Subcutaneous abdominal adipose tissue (tissue), 5 donors: ENCODE measurements at regions not wholly inside any gene's neighbourhood (a gene's known extent, or its start where the extent isn't known, plus 50 kb on each side); places are given as distances from the start of the nearest gene placed in this dataset.

Source experiments
- H3K27ac ChIP-seq: one replicate; pipeline ENCODE4 v1.7.0; 2013; ENCODE audit warnings: low read depth, mild to moderate bottlenecking, inconsistent platforms, low read length, moderate library complexity
- H3K27me3 ChIP-seq, 5 donors: one replicate each; pipeline ENCODE4 v1.7.0; 2013; ENCODE audit warnings: low read length in 5 of 5, inconsistent platforms in 1 of 5; ENCODE audit not compliant: control insufficient read depth in 5 of 5, insufficient read depth in 4 of 5
- H3K36me3 ChIP-seq, 5 donors: one replicate each; pipeline ENCODE4 v1.7.0; 2013; ENCODE audit warnings: low read length in 5 of 5; ENCODE audit not compliant: control insufficient read depth in 5 of 5, insufficient read depth in 5 of 5
- H3K4me1 ChIP-seq, 5 donors: one replicate each; pipeline ENCODE4 v1.7.0; 2013; ENCODE audit warnings: low read length in 5 of 5, mild to moderate bottlenecking in 3 of 5, moderate library complexity in 1 of 5; ENCODE audit not compliant: control insufficient read depth in 5 of 5, insufficient read depth in 5 of 5
- H3K4me3 ChIP-seq, 5 donors: one replicate each; pipeline ENCODE4 v1.7.0; 2013; ENCODE audit warnings: low read length in 5 of 5, low read depth in 1 of 5
- H3K9ac ChIP-seq, 5 donors: one replicate each; pipeline ENCODE4 v1.7.0; 2013; ENCODE audit warnings: low read length in 5 of 5, mild to moderate bottlenecking in 4 of 5, moderate library complexity in 3 of 5
- H3K9me3 ChIP-seq, 5 donors: one replicate each; pipeline ENCODE4 v1.7.0; 2013; ENCODE audit warnings: low read length in 5 of 5; ENCODE audit not compliant: control insufficient read depth in 5 of 5
- donor health status: healthy.
- donor health status: healthy.
- donor health status: healthy.
- donor health status: healthy.
- donor health status: healthy.

DNA sequence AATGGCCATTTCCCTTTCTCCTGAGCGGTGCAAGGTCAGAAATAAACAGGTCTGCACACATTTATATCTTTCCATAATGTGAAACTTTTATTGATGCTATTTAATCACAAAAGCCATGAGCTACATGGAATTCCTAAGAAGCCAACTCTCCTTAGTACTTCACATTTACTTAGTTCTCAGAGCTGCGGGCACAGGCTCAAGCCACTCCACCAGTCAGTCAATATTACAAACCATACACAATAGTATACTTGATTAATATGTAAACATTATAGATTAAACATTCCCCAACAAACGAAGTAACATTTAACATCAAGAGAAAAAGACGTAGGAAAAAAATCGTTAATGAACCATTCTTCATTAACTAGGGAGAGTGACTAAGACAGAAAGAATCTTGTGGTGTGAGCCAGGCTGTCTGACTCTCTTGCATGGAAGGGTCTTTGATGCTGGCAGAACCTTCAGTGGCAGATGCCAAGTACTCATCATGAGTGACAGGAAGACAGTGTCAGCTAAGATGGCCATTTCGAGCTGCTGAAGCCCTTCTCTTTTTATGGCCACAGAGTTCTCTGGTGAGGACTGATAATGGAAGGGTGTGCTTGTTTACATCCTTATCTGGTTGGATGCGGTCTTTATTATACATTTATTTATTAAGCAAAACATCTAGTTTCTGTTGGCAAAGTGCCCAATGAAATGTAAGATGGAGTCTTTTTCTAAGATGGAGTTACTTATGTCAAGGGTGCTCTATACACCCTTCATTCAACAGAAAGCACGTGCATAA is 115.5 kb upstream of the TUT7 start:
- no peak overlapping the region for H3K4me3 ChIP-seq
- peaks cover 0 to 2% (median 0%) of the 10 kb centered on the region in 5 donors for H3K27me3 ChIP-seq
- H3K4me1 ChIP-seq: no peaks in the 10 kb centered on the region
- no peak overlapping the region for H3K27ac ChIP-seq
- H3K9ac ChIP-seq: no peak overlapping the region
- no peaks in the 10 kb centered on the region for H3K36me3 ChIP-seq
- no peaks in the 10 kb centered on the region for H3K9me3 ChIP-seq

DNA sequence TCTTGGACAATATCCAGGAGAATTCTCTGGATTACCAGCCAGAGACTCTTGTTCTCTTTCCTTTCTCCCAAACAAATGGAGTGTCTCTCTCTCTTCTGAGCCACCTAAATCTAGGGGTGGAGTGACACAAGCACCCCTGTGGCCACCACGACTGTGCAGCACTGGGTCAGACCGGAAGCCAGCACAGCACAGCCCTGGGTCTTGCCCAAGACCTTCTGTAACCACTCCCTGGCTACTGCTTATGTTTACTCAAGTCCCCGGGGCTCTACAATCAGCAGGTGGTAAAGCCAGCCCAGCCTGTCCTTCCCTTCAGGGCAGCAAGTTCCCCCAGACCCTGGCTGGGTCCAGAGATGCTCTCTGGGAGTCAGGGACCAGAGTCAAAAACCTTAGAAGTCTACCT is 110.0 kb upstream of the TUT7 start:
- Histone ChIP-seq H3K9me3 (no peaks in the 10 kb centered on the region), H3K27ac (no peak overlapping the region), H3K36me3 (no peaks in the 10 kb centered on the region), H3K27me3 (peaks cover 0 to 2% (median 0%) of the 10 kb centered on the region in 5 donors), H3K4me1 (peaks cover 0 to 3% (median 0%) of the 10 kb centered on the region in 5 donors), H3K4me3 (no peak overlapping the region), H3K9ac (no peak overlapping the region)

DNA sequence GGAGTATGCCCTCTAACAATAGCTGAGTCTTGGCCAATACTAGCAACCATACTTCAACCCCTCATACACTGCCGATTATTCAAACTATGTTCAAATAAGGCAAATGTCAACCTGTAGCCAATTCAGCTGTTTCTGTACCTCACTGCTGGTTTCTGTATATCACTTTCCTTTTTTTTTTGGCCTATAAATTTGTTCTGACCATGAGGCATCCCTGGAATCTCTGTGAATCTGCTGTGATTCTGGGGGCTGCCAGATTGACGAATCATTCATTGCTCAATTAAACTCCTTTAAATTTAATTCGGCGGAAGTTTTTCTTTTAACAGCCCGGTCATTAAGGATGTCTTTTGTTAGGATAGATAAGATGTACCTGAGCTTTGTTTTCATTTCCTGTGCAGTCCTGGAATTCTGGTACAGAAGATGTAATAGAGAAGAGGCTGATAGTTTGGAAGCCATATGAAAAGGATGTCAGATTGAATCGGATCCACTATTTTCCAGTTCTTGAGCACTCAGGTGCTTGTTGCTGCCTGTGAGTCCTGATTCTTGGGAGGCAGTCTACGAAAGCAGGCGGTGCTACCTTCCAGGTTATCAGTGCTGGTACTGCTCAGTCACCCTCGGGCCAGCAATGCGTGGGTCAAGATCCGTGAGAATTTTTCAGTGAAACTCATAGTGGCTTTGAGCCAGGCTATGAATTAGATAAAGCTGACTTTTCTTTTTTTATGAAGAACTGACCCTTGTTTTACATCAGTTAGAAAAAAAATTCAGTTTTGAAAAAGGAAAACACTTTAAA is 106.2 kb upstream of the TUT7 start:
- Histone ChIP-seq H3K27me3 (no peaks in the 10 kb centered on the region), H3K9me3 (no peaks in the 10 kb centered on the region), H3K27ac (no peak overlapping the region), H3K4me3 (no peak overlapping the region), H3K4me1 (peaks cover 0 to 3% (median 0%) of the 10 kb centered on the region in 5 donors), H3K36me3 (no peaks in the 10 kb centered on the region), H3K9ac (no peak overlapping the region)

DNA sequence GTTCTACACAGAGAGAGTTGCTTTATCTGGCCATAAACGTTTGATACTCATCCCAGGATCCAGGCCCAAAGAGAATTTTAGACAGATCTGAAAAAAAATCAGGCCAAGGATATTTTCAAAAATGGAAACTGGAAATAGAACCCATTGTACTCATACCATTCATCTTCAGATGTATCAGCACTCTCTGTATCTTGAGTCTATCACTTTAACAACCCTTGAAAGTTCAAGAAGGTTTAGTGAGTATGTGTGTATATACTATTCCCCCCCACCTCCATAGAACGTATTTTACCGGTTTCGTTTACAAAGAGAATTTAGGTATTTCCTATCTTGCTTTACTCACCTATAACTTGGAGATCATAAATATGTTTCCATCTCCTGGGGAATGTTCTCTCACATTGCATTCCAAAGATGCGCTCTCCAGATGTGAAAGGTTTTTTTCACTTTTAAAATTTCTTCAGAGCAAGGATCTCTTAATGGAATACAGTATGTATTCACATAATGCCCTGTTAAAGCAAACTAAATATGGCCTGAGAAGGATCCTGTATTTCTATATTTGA is 105.5 kb upstream of the TUT7 start:
- Histone ChIP-seq H3K27ac (no peak overlapping the region), H3K9me3 (no peaks in the 10 kb centered on the region), H3K9ac (no peak overlapping the region), H3K4me1 (peaks cover 0 to 9% (median 7%) of the 10 kb centered on the region in 5 donors), H3K36me3 (no peaks in the 10 kb centered on the region), H3K4me3 (no peak overlapping the region), H3K27me3 (no peaks in the 10 kb centered on the region)

DNA sequence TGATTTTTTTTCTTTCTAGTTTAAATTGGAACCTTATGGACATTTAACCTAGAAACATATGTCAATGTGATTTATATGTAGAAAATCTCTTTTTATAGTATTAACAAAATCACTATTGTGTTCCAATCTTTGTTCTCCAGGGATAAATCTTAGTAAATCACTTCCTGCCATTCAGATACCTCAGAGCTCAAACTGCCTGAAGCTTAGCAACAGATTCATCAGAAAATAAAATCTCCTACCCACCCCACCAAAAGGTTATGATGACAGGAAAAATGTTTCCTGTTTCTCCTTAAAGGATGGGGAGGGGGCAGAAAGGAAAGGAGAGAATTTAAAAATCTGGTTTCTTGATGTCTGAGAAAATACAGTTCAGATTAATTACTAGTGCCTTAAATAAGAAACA is 105.0 kb upstream of the TUT7 start:
- Histone ChIP-seq H3K27ac (no peak overlapping the region), H3K4me1 (peaks cover 0 to 14% (median 9%) of the 10 kb centered on the region in 5 donors), H3K9me3 (no peaks in the 10 kb centered on the region), H3K4me3 (no peak overlapping the region), H3K9ac (no peak overlapping the region), H3K36me3 (no peaks in the 10 kb centered on the region), H3K27me3 (no peaks in the 10 kb centered on the region)

DNA sequence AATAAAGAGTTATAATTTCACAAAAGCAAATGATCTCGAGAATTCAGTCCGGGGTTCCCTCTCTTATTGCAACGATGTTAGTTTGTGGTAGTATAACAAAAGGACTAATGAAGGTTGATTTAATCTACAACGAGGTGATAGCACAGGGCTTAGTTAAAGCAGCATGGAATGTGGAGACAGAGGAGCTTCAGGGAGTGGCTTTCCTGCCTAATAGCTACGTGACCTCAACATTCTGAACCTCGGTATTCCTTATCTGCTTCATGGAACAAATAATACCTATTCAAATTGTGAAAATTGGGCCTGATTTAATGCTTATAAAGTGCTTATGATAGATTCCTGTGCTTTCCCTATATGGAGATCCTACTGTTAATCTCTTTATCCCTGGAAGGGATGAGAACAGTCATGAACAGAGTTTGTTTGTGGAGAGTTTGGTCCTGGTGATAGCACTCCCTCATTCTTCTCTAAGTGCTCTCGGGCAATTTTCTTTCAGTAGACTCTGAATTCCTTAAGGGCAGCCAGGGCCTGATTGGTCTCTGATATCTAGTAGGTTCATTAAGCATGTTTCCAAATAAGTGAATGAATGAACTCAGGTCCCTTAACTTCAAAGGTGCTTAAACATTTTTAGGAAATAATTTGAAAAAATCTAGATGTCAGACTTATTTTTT is 104.1 kb upstream of the TUT7 start:
- Histone ChIP-seq H3K9me3 (no peaks in the 10 kb centered on the region), H3K9ac (no peak overlapping the region), H3K4me1 (peaks cover 0 to 16% (median 9%) of the 10 kb centered on the region in 5 donors), H3K27me3 (no peaks in the 10 kb centered on the region), H3K36me3 (no peaks in the 10 kb centered on the region), H3K27ac (no peak overlapping the region), H3K4me3 (no peak overlapping the region)

DNA sequence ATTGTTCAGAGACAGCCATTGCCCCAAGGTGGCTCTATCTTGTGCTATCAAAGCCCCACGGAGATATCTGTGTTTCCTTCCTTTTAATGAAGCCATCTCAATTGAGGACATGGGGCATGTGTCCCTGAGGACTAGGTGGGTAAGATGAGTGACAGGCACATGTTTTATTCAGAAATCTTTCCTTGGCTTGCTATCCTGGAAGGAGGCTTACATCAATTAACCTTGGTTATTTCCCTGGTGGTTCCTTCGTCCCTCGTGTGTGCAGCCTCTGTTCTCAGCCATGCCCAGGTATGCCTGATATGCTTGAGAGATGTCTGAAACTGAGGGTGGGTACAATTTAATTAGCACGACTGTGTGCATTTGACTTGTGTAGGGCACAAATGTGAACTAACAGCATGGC is 102.2 kb upstream of the TUT7 start:
- no peak overlapping the region for H3K27ac ChIP-seq
- no peaks in the 10 kb centered on the region for H3K9me3 ChIP-seq
- H3K36me3 ChIP-seq: no peaks in the 10 kb centered on the region
- no peak overlapping the region for H3K9ac ChIP-seq
- H3K4me1 ChIP-seq: peaks cover 0 to 26% (median 17%) of the 10 kb centered on the region in 5 donors
- no peaks in the 10 kb centered on the region for H3K27me3 ChIP-seq
- no peak overlapping the region for H3K4me3 ChIP-seq

DNA sequence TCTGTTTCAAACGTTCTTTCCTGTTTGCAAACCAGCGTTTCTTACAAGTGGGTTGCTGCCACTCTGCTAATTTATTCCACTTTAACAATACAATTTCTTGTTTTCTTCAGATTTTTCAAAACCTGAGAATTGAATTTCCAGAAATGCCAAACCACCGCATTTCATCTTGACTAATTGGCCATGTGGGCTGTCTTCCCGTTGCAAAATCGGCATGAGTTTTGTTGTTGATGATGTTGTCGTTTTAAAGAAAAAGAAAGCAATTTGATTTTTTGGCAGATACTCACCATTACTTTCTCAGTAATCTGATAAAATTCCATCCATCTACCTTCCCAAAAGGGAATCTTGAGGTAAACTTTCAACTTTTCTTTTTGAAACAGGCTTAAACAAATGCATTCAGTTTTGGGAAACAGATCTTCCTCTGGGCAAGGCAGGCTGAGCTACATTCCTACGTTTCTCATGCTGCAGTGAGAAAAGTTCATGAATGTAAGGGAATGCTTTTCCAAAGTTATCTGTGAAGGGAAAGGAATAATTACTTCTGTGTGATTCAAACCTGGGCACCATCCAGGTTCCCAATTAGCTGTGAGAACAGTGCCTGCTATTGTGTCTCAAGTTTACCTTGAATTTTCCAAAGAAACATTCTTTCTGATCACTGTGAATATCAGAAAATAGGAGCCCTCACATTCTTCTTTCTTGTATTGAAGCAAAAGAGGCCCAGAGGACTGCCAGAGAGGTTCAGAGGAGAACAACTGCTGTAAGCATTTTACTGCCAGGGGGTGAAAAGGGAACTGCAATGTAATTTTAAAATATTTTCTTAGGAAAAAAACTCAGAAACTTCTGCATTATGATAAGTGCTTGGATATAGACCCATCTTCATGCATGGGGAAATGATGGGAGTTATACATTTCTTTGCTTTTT is 100.7 kb upstream of the TUT7 start:
- Histone ChIP-seq H3K36me3 (no peaks in the 10 kb centered on the region), H3K4me3 (peak overlapping the region in 1 of 5 donors; percentile 21), H3K9ac (no peak overlapping the region), H3K4me1 (peaks cover 0 to 26% (median 17%) of the 10 kb centered on the region in 5 donors), H3K27me3 (no peaks in the 10 kb centered on the region), H3K9me3 (no peaks in the 10 kb centered on the region), H3K27ac (no peak overlapping the region)

DNA sequence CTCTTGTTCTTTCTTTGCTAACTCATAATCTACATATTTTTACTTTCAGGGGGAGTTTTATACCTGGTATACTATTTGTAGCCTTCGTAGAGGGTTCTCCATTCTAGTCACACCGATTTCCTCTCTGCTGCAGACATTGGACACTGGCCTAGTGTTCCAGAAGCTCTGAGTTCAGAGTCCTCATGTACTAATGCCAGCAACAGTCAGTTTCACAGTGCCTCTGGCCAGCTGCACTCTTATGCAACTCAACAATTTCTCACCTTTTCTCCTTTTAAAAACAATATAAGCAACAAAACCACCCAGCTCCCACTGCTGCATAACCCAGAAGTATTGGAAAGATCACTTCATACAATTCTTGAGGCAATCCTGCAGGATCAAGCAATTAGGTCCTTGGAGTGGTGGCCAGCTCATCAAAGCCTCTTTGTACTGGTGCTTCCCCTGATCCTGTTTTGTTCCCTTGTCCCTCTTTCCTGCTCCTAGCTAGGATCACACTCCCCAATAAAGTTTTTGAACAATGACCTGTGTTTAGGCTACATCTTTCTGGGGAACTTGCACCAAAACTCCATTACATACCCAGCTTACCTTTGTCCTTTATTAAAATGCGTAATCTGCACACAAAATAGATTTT is 98.1 kb upstream of the TUT7 start:
- Histone ChIP-seq H3K27ac (no peak overlapping the region), H3K36me3 (no peaks in the 10 kb centered on the region), H3K4me1 (peaks cover 0 to 26% (median 16%) of the 10 kb centered on the region in 5 donors), H3K27me3 (no peaks in the 10 kb centered on the region), H3K9me3 (no peaks in the 10 kb centered on the region), H3K9ac (no peak overlapping the region), H3K4me3 (no peak overlapping the region)
